GM18519 (cell line): ENCODE measurements at regions not wholly inside any gene's neighbourhood (a gene's known extent, or its start where the extent isn't known, plus 50 kb on each side); places are given as distances from the start of the nearest gene placed in this dataset.
"Not testable (repeated sequence)": the region's sequence is repeated elsewhere in the genome, so short reads cannot be mapped to it uniquely, and the experiment has no call there.

ENCODE experiments used
- ATAC-seq: cut with Tn5 transposase; IDR thresholded peaks from one replicate; pipeline ENCODE4 v1.9.1; 2021; ENCODE audit warnings: mild to moderate bottlenecking, moderate library complexity; ENCODE audit not compliant: unreplicated experiment, low FRiP score

DNA sequence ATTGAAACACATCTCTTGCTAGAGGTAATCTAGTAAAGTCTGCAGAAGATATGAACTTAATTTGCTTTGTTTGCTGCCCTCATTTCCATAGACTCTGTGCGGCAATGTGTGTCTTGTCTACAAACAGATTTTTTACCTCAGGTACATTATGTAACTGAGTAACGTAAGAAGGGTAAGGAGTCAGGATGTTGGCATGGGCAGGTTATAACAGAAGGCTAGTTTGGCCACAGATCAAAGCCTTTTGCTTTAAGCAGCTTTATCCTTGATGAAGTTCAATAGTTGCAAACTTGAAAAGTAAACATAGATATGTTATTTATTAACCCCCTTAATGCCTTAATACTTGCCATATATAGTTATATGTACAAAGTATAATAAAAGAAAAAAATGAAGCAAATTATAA is 391.6 kb upstream of the FKBP1C start:
- ATAC-seq, result no peak

DNA sequence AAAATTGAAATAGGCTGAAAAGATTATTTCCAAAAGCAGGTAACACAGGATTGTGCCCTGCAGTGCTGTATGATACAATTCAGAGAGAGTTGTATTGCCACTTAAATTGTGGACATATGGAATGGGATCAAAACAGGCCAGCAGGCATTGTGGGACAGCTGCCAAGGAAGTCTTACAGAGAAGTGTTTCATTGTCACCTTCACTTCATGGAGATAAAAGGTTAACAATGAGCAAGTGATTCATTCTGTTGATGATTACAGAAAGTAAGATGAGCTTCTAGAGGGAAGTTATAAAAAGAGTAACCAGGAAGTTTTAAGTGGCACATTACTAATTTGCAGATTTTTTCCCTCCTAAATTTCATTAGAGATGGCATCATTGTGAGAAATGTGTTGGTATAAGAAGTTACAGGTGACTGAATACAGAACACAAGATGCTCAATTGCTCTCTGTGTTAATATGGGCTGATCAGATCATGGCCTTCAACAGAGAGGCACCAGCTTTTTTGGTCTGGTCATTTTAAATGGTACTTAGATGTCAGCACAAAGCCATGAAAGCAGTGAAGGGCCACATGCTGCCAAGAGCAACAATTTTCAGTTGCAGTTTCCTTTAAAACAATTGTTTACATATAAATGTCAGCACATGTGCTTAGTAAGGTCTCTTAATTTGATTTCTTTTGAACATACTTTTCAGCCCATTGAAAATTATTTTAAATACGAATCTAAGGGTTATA is 402.5 kb upstream of the FKBP1C start:
- no peak for ATAC-seq

DNA sequence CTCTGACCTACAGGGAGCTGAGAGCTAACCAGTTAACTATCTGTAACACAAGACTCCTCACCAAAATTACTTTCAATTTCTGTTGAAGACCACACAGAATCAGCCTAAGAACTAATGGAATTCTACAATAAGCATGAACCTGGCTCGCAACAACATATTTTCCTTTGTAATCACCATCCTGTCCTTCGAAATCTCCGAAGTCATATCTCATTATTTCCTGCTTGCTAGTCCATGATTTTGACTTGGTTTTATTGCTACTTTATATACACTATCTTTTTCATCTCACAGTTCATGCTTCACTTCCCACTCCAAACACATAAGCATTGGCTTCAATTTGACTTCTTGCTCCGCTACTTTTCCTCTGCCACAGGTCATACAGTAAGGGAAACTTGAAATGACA is 405.8 kb upstream of the FKBP1C start:
- ATAC-seq, result no peak

DNA sequence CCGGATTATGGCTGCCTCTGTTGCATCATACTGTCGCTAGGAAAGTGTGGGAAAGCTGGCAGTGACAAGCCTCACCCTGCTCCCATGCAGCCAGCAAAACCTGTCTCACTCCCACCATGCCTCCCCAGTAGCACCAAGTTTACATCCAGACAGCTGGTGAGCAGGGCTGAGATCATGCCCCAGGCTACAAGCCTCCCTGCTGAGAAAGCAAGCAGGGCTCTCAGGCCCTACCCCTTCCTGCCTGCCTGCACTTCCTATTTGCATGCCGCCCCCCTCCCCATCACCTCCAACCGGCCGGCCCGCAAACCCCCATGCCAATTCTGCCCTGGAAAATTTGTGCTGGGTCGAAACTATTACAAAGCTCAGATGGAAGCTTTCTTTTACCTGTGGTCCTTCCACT is 408.2 kb upstream of the FKBP1C start:
- ATAC-seq, result no peak

DNA sequence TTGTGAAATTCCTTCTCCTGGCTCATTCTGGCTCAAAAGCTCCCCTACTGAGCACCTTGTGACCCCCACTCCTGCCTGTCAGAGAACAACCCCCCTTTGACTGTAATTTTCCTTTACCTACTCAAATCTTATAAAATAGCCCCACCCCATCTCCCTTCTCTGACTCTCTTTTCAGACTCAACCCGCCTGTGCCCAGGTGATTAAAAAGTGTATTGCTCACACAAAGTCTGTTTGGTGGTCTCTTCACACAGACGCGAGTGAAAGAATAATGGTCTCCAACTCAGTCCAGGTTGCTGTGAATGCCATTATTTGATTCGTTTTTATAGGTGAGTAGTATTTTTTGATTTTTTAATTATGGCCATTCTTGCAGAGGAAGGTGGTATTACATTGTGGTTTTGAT is 414.1 kb upstream of the FKBP1C start:
- no peak for ATAC-seq

DNA sequence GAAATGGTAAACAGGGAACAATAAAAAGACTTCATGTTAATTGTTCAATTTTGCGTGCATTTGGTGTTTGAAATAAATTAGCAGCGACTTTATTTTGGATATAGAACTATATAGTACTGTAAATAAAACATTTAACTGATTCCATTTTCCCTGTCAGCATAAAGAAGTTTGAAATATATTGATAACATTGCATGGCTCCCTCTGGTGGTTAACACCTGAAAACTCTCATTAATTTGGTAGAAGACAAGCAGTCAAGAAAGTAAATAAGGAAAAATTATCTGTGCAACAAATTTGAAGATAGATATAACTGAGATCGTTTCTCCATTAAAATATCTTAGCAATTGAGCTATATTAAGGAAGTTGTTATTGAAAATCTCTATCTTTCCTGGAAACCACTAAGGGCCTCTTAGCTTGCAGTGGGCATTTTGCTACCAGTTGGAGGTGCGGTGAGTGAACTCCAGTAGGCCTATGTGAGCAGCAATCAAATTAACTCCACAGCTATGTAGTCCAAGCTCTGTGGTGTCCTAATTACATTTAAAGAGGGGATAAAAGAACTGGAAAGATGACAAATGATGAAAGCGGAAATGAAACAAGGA is 435.7 kb upstream of the FKBP1C start:
- no peak for ATAC-seq

DNA sequence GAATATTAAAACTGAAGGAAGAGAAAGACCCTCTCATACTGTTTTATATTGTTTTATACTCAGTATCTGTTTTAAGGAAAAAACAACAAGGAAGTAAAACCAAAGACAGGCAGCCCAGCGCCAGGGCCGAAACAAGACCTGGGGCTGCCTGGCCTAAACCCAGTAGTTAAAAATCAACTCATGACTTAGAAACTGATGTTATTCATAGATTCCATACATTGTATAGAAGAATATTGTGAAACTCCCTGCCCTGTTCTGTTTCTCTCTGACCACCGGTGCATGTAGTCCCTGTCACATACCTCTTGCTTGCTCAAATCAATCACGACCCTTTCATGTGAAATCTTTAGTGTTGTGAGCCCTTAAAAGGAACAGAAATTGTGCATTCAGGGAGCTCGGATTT is 445.1 kb upstream of the FKBP1C start:
- not testable (repeated sequence) for ATAC-seq

DNA sequence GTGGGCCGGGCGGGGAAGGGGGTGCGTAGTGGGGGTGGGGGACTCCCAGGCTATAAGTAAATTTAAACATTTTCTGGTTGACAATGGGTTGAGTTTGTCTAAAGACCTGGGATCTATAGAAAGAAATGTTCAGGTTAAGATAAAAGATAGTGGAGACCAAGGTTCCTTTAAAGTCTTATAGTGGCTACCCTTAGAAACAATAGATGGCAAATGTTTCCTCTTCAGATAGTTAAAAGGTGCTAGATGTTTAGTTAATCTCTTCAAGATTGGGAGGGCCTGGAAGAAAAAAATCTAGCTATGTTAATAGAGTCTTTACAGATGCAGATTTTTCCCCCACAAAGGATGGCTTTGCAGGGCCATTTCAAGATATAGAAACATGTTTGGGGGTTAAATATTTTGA is 446.4 kb upstream of the FKBP1C start:
- no peak for ATAC-seq

DNA sequence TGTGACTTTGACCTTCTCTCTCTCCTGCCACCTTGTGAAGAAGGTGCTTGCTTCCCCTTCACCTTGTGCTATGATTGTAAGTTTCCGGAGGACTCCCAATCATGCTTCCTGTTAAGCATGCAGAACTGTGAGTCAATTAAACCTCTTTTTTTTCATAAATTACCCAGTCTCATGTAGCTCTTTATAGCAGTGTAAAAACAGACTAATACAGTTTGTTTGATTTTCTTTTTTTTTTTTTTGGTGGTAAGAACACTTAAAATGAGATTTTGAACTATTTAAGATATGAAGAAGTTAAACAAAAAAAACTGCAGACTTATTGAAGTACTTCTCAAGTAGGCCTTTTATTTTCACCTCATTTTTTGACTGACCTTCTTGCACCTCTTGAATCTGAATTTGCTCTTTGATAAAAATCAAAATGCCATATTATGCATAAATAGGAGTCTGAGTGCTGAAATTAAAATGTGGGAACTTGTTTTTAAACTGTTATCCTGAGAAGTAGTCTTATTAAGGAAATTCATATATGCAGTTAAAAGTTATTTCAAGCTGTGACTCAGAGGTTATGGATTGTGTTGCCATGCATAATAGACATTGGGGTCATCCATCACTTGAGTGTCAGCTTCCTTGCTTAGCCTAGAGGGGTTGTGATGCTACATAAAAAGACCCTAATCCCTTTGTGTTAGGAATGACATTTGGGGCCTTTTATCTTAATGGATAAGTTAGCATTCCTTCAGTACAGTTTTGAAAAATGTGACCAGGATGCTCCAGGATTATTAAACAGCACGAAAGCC is 447.9 kb upstream of the FKBP1C start:
- no peak for ATAC-seq

DNA sequence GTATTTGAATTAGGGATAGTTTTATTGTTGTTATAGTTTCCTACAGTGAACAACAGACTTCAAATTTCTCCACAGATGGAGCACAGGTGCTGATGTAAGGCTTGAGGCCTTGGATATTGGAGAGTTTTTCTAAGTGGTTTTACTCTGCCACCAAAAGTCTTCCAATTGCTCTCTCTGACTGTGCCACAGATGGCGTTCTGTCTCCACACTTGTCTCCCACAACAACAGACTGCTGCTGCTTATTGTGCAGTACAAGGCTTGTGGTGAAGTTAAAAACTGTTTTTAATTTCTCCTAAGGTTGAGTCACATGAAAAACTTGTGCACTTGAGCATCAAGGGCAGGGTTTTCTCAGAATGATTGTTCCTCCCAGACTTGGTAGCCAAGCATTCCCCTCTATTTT is 460.9 kb upstream of the KHDRBS2 start:
- ATAC-seq, result no peak

DNA sequence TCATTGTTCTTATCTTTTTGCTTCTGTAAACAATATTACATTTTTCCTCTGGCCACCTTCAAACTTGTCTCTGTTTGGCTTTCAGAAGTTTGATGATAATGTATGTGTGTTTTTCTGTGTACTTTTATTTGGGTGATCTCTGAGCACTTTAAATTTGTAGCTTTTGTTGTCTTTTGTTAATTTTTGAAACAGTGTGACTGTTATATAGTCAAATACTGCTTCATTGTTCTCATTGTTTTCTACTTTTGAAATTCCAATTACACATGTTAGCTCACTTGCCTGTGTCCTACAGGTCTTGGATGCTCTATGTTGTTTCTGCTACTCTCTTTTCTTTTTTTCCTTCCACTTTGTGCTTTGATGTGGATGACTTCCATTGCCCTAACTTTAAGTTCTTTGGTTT is 460.1 kb upstream of the KHDRBS2 start:
- ATAC-seq, result no peak

DNA sequence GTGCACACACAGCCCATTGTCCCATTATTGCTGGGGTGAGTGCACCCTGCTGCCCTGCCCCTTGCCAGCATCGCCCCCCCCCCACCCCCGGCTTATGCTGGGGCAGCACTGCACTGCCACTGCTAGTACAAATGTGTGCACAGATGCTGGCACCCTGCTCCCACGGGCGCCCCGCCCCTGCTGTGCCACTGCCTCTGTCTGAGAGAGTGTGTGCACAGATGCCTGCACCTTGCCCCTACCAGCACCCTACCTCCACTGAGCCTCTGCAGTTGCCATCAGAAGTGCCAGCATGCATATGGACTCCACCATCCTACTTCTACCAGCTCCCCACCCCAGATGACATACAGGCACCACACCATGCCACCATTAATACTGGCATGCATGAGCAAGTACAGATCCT is 454.6 kb upstream of the KHDRBS2 start:
- ATAC-seq, result no peak

DNA sequence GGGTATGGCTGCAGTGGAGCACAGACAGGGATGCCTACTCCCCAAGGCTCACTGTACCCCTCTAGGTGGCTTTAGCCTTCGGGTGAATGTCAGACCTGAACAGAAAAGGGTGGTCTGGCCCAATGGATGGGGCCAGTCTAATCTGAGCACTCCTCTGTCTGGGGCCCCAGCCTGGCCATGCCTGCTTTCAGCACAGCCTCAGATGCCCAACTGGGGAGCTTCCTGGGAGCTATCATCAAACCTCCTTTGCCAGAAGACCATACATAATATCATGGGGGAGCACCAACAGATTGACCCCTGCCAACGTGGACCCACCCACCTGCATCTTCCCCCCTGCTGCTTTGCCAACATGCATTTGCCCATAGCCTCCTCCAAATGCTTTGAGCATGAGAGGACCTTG is 454.1 kb upstream of the KHDRBS2 start:
- no peak for ATAC-seq

DNA sequence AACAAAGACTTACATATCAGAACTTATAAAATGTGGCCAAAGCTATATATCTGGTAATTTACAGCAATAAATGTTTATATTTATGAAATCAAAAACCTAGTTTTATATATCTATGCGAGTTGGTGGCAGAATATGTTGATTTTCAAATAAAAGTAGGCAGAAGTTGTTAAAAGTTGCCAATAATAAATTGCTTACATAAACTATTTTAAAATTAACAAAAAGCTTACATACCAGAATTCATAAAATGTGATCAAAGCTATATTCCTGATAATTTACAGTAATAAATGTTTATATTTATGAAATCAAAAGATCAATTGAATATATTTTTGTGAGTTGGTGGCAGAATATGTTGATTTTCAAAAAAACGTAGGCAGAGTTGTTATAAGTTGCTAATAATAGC is 451.8 kb upstream of the KHDRBS2 start:
- no peak for ATAC-seq

DNA sequence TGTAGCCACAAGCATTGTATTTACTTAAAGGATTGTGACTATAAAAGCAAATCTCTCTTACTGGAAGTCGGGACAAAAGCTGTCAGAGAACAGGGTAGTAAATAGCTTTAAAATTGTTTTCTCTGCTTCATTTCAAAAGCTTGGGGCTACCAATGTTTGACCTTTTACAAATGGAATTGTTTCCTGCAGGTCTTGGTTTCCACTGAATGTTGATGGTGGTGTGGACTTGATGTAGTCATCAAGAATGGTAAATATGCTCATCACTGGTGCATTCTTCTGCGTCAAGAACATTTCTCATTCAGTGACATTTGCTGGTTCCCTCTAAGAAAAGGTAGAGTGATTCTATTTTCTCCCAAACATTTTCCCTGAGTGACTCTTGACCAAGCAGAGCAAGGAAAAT is 435.4 kb upstream of the KHDRBS2 start:
- ATAC-seq, result no peak

DNA sequence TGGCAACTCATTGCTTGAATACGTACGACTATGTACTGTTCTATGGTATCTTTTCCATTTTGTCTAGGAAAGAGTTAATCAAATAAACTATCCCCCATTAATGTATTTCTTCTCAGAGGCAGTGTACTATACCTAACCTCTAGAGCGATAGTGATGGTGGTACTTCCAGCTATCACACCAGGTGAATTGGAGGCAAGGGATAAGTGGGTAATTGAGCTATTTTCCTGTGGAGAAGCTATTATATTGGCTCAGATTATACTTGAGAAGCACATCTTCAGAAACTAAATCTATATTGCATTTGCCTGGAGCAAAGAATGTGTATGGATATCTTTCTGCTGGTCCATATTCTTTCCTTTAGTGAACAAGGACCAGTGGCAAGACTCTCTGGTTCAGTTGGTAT is 430.7 kb upstream of the KHDRBS2 start:
- no peak for ATAC-seq

DNA sequence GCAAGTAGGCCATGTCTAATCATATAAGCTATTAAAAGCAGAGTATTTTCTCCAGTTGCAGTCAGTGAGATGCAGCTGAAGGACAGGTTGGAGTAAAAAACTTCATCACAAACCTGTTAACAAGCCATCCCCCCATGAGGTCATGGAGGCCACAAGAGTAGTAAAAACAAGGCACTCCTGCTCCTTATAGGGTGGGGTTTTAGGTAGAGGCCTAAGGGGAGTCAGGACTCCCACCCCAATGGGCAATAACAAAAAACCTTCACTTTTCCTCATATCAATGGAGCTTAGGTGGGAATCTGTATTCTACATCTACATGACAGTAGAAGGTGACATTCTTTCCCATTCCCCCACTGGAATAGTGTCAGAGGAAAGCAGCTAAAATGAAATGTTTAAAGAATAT is 428.1 kb upstream of the KHDRBS2 start:
- no peak for ATAC-seq

DNA sequence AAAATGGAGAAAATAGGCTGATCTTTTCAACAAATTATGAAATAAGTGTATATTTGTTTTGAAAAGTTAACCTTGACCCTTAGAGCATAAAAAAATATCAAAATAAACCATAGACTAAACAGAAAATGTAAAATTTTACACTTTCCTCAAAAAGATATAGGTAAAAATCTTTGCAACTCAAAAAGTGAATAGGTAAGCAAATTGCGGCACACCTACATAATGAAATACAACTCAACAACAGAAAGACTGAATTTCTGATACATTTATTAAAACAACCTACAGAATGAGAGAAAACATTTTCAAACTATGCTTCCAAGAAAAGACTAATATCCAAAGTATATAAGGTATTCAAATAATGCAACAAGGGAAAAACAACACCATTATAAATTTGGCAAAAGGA is 425.7 kb upstream of the KHDRBS2 start:
- ATAC-seq, result no peak

DNA sequence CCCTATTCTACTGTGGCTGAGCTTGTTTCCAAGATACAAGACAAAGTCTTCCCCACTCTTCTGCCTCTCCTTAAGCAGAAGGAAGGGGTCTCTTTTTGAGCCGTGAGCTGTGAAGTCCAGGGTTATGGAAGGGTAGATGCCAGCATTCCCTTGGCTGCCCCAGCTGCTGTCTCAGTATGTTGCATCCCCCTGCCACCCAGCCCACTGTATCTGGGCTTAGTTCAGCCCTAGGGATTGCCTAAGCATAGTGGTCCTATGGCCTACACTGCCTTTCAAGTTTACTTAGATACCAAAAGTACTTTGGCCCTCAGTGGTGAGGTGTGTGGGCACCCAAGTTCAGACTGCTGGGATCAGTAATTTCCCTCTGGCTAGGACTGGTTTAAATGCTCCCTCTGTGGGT is 421.9 kb upstream of the KHDRBS2 start:
- no peak for ATAC-seq

DNA sequence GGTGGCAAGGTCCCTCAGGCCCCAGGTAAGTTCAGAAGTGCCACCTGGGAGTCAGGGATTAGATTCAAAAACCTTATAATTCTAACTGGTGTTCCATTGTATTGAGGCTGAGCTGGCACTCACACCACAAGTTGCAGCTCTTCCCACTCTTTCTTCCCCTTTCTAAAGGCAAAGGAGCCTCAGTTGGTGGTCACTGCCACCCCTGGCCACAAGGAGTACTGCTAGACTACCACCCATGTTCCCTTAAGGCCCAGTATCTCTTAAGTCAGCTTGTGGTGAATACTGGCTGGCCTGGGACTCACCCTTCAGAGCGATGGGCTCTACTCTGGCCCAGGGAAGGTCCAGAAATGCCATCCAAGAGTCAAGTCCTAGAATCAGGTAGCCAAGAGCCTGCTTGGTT is 421.1 kb upstream of the KHDRBS2 start:
- no peak for ATAC-seq

DNA sequence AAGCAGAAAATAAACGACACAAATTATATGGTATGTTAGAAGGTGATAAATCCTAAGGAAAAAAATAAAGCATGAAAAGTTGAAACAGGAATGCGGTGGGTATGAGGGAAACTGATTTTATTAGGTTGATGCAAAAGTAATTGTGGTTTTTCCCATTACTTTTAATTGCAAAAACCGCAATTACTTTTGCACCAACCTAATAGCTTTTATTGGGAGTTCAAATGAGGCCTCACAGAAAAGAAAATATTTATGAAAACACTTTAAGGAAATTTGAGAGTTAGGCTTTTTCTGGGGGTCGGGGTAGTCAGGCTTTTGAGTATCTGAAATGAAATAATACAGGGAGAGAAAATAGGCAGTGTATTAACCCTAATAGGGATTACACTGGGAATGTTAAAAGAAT is 397.0 kb upstream of the KHDRBS2 start:
- ATAC-seq, result no peak

DNA sequence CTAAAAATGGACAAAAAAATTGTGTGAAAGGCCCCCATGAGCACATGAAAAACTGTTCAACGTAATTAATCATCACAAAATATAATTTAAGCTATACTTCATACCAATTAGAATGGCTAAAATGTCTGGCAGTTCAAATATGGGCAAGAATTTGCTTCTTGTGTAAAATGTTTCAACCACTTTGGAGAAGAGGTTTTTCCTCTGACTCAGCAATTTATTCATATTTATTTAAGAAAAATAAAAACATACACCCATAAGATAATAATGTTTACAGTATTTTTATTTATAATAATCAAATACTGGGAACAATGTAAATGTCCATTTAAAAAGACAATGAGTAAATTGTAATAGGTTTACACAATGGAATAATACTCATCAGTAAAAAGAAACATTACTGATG is 395.1 kb upstream of the KHDRBS2 start:
- no peak for ATAC-seq
